H7 (cell line): ENCODE measurements at regions not wholly inside any gene's neighbourhood (a gene's known extent, or its start where the extent isn't known, plus 50 kb on each side); places are given as distances from the start of the nearest gene placed in this dataset.
A peak's percentile ranks its signal among the peaks of the same experiment; 100 is the strongest.
"Not testable (repeated sequence)": the region's sequence is repeated elsewhere in the genome, so short reads cannot be mapped to it uniquely, and the experiment has no call there.

ENCODE experiments used
- DNase-seq: peaks from one replicate; pipeline ENCODE4 v3.0.0; 2012
- H3K27me3 ChIP-seq: 2 replicates; pipeline ENCODE4 v1.6.0; 2011; ENCODE audit warnings: mild to moderate bottlenecking, low read length; ENCODE audit not compliant: control insufficient read depth, insufficient read depth
- H3K36me3 ChIP-seq: replicated peaks from 2 replicates; pipeline ENCODE4 v1.5.1; 2011; ENCODE audit warnings: low read length; ENCODE audit not compliant: control insufficient read depth, insufficient read depth
- H3K4me3 ChIP-seq: 2 replicates; pipeline ENCODE4 v1.5.1; 2011; ENCODE audit warnings: low read depth, mild to moderate bottlenecking, control low read depth, low read length, moderate library complexity; ENCODE audit not compliant: insufficient read depth

- H3K4me3 ChIP-seq, H3K36me3 ChIP-seq, H3K27me3 ChIP-seq, DNase-seq: not testable (repeated sequence)
Observed at GRCh38 chr9:67635067-67635466, 223.7 kb upstream of the ANKRD20A1 start.

DNA sequence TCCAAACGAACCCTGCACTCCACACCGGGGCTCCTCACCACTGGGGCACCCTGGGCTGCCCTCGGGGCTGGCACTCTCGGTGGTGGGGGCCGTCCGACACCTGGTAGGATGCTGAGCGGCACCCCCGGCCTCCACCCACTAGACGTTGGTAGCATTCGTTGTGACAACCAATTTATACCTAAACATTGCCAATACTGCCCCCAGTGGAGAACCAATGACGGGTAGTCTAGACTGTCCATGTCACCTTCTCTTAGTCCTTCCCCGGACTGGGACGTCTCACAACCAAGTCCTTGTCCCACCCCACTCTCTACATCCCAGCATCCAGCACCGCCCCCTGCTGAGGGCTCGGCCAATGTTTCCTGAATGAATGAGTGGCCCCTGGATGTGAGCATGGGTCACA, 246.8 kb upstream of the ANKRD20A1 start:
- H3K27me3 ChIP-seq, H3K36me3 ChIP-seq, H3K4me3 ChIP-seq, DNase-seq: not testable (repeated sequence)

- H3K27me3 ChIP-seq, result not testable (repeated sequence)
Observed at GRCh38 chr9:67609872-67610271, 248.9 kb upstream of the ANKRD20A1 start.

DNA sequence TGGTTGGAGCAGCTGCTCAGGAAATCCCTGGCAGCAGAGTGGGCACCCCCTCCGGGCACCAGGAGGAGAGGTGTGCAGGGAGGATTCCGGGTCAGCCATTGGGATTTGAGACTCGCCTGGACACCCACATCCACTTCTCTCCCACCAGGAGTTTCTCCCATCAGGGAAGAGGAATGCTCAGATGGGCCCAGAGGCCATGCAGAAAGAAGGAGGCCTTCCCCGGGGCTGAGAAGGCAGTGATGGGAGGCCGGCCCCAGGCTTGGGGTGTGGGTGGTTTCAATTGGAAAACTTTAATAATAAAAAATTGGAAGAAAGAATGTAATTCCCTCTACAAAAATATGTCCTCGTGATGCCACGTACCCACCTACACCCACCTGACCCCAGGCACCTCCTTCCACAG, 249.3 kb upstream of the ANKRD20A1 start:
- not testable (repeated sequence) for H3K4me3 ChIP-seq, H3K27me3 ChIP-seq, H3K36me3 ChIP-seq
- peak; percentile 3 for DNase-seq

More at GRCh38 chr9:67609872-67610271, 248.9 kb upstream of the ANKRD20A1 start:
- H3K36me3 ChIP-seq, DNase-seq, H3K4me3 ChIP-seq: not testable (repeated sequence)

- not testable (repeated sequence) for H3K27me3 ChIP-seq, DNase-seq, H3K4me3 ChIP-seq, H3K36me3 ChIP-seq
Observed at GRCh38 chr9:67605113-67605512, 253.6 kb upstream of the ANKRD20A1 start.

- not testable (repeated sequence) for H3K27me3 ChIP-seq, DNase-seq, H3K4me3 ChIP-seq, H3K36me3 ChIP-seq
Observed at GRCh38 chr9:67603609-67604008, 255.1 kb upstream of the ANKRD20A1 start.

GRCh38 chr9:67592424-67592823, 266.3 kb upstream of the ANKRD20A1 start:
- DNase-seq, H3K4me3 ChIP-seq, H3K36me3 ChIP-seq, H3K27me3 ChIP-seq: not testable (repeated sequence)

DNA sequence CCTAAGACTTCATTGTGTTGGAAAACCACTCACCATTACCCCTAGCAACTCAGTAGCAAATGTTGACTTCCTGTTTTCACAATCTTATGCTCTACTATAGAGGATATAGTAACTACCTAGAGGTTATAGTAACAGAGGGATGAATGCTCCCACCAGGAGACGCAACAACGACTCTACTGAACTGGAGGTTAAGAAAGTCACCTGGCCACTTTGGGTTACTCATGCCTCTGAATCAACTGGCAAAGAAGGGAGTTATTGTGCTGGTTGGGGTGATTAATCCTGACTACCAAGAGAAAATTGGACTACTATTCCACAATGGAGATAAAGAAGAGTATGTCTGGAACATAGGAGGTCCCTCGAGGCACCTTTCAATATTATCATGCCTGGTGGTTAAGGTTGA, 302.9 kb upstream of the ANKRD20A1 start:
- H3K4me3 ChIP-seq, H3K27me3 ChIP-seq, DNase-seq, H3K36me3 ChIP-seq: not testable (repeated sequence)

DNA sequence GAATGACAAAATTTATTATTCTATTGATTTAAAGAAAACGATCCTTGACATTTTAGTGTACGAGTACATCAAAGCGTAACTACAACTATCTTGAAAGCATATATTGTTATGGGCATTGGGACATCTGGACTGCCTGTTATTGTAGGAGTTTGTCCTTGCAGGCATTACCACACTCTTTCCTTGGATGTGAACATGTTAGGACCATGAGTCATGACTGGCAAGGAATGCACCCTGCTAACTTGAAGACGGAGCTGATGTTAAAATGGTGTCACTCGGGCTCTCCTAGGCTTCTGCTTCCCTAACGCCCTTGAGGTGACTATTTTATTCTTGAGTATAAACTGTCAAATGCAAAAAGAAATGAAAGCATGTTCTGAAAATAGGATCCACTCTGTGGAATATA, 308.7 kb upstream of the ANKRD20A1 start:
- not testable (repeated sequence) for H3K36me3 ChIP-seq, H3K27me3 ChIP-seq, H3K4me3 ChIP-seq, DNase-seq

DNA sequence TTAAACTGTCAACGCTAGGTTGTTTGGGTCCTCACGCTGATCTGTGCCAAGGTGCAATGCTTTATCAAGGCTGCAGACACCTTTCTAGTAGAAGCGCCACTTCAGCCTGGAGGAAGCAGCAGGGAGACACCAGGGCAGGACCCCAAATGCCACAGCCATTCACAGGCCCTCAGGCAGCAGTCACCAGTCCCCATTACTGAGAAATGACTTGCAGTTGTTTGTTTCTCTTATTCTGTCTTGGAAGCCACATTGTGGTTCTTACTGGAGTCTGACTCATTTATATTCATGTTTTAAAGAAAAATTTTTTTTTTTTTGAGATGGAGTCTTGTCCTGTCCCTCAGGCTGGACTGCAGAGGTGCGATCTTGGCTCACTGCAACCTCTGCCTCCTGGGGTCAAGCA, 328.9 kb upstream of the ANKRD20A1 start:
- not testable (repeated sequence) for DNase-seq, H3K36me3 ChIP-seq, H3K27me3 ChIP-seq, H3K4me3 ChIP-seq

- not testable (repeated sequence) for H3K36me3 ChIP-seq, DNase-seq, H3K27me3 ChIP-seq, H3K4me3 ChIP-seq
Observed at GRCh38 chr9:67516938-67517337, 341.8 kb upstream of the ANKRD20A1 start.

DNA sequence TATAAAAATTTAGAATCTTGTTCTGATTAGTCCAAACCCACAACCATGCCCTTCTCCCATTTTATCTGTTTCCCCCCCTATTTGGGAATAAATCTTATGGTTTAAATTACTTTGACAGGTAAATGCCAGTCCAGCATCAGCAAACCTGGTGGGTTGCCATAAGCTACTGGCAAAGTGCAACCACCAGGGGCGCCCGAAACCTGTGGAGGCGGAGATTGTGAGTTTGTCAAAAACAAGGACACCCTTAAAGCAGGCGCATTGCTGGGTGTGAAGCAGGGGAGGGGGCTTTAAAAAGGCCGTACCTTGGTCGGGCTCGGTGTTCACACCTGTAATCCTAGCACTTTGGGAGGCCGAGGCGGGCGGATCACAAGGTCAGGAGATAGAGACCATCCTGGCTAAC, 344.1 kb upstream of the ANKRD20A1 start:
- not testable (repeated sequence) for H3K36me3 ChIP-seq, DNase-seq, H3K27me3 ChIP-seq, H3K4me3 ChIP-seq

DNA sequence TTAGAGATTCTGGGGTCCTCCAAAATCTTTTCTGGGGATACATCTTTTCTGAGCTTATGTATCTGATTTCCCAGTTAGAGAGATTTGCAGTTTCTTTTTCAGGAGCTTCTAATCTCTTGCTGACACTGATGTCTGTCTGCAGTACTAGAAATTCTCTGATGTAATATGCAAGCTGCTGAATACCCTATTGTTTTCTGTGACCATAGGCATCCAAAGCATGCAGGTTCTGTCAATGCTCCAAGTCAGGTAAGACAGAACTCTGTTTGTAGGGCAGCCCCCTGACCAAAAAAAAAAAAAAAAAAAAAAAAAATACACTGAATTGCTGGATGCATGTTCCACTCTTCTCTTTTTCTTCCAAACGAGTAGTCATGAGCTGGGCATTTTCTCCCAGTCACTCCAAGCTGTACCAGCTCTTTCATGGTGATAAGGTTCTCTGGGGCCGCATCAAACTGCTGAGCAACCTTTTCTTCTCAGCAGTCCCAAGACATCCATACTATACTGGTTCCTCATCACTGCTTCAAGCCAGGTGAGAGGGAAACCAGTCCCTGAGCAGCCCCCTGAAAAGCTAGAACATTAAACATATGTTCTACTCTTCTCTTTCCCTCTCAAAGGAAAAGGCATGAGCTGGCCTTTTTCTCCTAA, 354.9 kb upstream of the ANKRD20A1 start:
- not testable (repeated sequence) for DNase-seq, H3K27me3 ChIP-seq, H3K36me3 ChIP-seq, H3K4me3 ChIP-seq

GRCh38 chr9:67492028-67492427, 366.7 kb upstream of the ANKRD20A1 start:
- not testable (repeated sequence) for H3K36me3 ChIP-seq, DNase-seq, H3K4me3 ChIP-seq, H3K27me3 ChIP-seq

DNA sequence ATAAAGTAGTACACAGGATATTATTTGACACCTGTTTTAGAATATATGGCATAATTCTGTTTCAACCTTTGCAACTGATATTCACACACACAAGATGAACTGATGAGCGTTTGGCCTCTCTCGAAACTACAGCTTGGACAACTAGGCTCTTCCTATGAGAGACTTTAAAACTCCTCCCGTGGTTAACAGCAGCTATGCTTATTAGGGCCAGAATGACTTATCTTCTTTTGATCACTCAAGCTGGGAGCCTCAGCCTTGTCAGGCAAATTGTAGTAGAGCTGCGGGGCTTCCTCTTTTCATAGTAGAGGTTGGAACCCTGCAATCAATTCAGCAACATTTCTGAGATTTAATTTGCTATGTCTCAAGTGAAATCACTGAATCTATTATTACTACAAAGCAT, 381.3 kb upstream of the ANKRD20A1 start:
- not testable (repeated sequence) for DNase-seq, H3K27me3 ChIP-seq, H3K4me3 ChIP-seq, H3K36me3 ChIP-seq

- H3K27me3 ChIP-seq, H3K4me3 ChIP-seq, DNase-seq, H3K36me3 ChIP-seq: not testable (repeated sequence)
Observed at GRCh38 chr9:67470739-67471138, 388.0 kb upstream of the ANKRD20A1 start.
